ENCODE measurements at regions not wholly inside any gene's neighbourhood (a gene's known extent, or its start where the extent isn't known, plus 50 kb on each side); places are given as distances from the start of the nearest gene placed in this dataset.

DNA sequence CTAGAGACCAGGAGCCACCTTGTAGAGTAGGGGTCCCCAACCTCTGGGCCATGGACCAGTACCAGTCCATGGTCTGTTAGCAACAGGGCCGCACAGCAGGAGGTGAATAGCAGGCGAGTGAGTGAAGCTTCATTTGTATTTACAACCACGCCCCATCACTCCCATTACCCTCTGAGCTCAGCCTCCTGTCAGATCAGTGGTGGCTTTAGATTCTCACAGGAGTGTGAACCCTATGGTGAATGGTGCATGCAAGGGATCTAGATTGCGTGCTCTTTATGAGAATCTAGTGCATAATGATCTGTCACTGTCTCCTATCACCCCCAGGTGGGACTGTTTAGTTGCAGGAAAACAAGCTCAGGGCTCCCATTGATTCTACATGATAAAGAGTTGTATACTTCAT lies 303.6 kb downstream of the KCNRG start:
- no peak for DNase-seq (ENCODE audit: low read depth in 2 of 2)

- no peak for DNase-seq (ENCODE audit: low read depth in 2 of 2)
Observed at GRCh38 chr13:50319635-50320255, 304.5 kb downstream of the KCNRG start.

GRCh38 chr13:50320271-50320862 lies 305.1 kb downstream of the KCNRG start:
- DNase-seq (ENCODE audit: low read depth in 2 of 2), result no peak

GRCh38 chr13:50322006-50322405 lies 306.8 kb downstream of the KCNRG start:
- DNase-seq (ENCODE audit: low read depth in 2 of 2), result no peak

DNA sequence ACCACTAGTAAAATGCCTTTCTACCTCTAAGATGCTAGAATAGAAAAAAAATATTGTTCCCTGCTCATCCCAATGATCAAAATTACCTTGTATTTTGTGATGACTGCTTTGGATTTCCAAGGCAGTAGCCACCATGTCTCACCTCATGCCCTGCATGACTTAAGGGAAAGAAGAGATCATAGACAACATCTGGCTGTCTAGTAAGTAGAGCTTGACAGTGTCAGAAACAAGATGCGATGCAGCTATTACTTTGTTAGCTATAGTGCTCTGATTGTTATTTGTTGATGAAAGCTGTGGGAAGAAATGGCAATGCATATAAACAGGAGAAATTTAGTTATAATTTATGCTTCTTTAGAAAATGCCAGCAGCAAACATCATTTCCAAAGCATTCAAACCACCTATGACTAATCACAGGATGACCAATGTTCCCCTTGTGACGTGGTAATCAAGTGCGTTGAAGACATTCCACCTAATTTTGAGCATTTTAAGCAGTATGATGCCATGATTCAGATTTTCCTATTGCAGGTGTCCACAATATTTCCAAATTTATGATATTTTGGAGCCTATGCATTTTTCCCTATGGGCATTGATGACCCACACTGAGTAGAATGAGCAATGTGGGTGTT lies 308.3 kb downstream of the KCNRG start:
- no peak for DNase-seq (ENCODE audit: low read depth in 2 of 2)

- DNase-seq (ENCODE audit: low read depth in 2 of 2), result no peak
Observed at GRCh38 chr13:50326271-50326670, 311.0 kb downstream of the KCNRG start.

- no peak for DNase-seq (ENCODE audit: low read depth in 2 of 2)
Observed at GRCh38 chr13:50326811-50327210, 311.6 kb downstream of the KCNRG start.

DNA sequence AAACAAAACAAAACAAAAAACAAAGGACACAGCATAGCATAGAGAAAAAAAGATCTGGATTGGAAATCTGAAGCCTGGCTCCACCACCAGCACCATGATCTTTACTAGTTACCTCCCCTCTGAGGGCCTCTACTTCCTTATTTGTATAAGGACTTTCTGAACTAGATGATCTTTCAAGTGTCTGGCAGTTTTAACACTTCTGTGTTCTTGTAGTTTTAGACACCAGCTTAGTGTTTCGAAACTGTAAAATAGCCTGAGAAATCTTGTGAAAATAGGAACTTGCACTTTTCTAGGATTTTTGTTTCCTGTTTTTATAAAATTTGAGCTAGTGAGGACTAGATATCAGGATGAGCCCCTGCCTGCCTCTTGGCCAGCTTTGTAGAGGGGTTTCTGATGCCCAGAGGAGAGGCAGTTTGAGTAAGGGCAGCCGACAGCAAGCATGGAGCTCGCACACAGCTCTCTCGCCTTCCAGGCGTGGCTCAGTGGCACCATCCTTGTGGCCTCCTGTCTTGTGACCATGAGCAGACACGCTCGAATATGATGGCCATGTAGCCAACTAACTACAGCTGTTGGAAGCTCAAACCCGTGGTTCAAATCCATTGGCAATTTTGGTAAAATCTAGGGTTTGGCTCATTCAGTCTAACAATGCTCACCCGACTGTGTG lies 319.0 kb downstream of the KCNRG start:
- DNase-seq (ENCODE audit: low read depth in 2 of 2), result no peak

DNA sequence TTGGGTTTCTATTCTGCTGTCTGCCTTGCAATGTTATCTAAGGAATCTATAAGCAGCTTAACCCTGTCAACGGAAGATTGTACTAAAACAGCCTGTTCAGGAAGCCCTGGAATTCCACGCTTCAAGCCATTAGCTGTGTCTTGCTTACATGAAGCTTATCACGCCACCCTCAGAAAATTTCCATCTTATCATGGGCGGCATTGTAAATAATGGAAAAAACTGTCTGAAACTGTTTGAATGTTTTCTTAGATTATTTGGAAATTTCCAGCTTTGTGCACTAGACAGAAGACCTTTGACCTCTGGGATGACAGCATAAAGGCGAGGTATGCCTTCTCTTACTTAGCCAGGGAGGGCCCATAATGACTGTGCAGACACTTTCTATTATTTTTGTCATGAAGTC lies 319.7 kb downstream of the KCNRG start:
- DNase-seq (ENCODE audit: low read depth in 2 of 2), result no peak

- no peak for DNase-seq (ENCODE audit: low read depth in 2 of 2)
Observed at GRCh38 chr13:50339271-50339670, 324.0 kb downstream of the KCNRG start.

DNA sequence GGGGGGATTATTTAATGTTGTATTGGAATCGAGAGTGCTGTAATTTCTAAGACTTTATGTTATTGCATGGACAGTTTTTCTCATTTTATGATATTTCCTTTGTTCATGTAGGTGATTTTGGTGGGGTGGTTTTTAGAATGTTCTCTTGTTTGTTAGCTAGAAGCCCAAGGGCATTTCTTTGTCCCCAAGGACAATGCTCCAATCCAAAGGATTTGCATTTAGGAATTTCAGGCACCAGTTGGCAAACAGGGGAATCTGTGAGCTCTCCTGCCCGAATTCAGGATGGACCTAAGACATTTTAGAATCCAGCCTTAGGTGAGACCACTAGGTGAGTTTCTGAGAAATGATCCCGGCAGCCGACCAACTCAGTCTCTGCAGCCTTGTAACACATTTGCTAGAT lies 324.9 kb downstream of the KCNRG start:
- no peak for DNase-seq (ENCODE audit: low read depth in 2 of 2)

DNA sequence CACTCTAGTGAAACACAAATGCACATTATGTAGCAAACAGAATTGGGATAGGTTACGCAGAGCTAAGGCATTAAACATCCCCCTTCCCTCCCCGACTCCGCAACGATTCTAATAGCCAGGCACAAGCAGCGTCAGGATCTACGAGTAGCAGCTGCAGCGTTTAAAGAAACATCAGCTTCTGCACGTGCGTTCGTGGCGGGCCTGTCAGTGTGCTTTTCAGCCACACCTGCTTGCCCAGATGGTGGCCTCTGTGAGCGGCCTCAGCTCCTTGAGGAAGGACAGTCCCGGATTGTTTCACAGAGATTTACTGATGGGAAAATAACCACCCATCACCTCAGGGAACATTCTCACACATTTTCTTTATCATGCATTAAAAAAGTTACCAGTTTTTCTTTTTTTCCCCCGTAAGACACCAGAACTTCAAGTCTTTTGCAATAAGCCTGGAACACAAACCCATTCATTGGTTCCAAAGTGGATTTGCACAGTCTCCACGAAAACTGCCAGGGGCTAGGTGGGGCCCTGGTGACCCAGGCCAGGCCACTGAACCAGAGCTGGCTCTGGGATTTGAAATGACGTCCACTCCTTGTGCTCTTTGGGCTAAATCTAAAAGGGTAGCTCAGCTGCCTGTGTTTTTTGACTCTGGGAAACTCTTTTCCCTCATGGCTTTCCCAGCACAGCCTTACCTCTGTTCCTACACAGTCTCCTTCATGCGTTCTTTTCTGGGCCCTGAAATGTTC lies 325.5 kb downstream of the KCNRG start:
- no peak for DNase-seq (ENCODE audit: low read depth in 2 of 2)

GRCh38 chr13:50341526-50341925 lies 326.3 kb downstream of the KCNRG start:
- DNase-seq (ENCODE audit: low read depth in 2 of 2), result no peak

DNA sequence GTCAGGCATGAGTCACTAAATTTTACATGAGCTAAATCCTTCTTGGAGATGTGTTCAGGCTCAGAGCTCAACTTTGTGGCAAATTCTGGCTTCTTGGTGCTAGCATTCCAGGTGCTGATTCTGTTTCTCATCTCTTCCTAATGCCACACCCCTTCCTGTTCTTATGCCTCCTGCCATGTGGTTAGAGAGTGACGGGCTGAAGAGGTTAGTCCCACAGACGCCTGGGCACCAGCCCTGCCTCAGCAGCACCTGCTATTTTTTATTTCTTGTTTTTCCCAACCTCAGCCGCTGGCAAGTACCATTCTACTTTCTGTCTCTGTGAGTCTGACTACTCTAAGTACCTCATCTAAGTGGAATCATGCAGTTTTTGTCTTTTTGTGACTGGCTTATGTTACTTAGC lies 329.5 kb downstream of the KCNRG start:
- DNase-seq (ENCODE audit: low read depth in 2 of 2), result no peak

DNA sequence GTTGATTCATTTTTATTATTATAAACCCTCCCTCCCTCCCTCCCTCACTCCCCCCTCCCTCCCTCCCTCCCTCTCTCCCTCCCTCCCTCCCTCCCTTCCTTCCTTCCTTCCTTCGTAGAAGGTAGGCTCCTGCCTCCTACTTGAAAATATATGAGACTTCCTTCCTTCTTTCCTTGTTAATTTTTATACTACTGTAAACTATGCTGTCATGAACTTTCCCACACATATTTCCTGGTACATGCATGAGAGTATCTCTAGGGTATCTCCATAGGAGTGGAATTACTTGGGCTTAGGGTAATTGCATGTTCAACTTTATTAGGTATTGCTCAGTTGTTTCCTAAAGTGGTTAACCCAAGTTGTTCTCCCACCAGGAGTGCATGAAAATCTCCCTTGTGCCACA lies 330.6 kb downstream of the KCNRG start:
- DNase-seq (ENCODE audit: low read depth in 2 of 2), result no peak

GRCh38 chr13:50348371-50348770 lies 333.1 kb downstream of the KCNRG start:
- no peak for DNase-seq (ENCODE audit: low read depth in 2 of 2)

DNA sequence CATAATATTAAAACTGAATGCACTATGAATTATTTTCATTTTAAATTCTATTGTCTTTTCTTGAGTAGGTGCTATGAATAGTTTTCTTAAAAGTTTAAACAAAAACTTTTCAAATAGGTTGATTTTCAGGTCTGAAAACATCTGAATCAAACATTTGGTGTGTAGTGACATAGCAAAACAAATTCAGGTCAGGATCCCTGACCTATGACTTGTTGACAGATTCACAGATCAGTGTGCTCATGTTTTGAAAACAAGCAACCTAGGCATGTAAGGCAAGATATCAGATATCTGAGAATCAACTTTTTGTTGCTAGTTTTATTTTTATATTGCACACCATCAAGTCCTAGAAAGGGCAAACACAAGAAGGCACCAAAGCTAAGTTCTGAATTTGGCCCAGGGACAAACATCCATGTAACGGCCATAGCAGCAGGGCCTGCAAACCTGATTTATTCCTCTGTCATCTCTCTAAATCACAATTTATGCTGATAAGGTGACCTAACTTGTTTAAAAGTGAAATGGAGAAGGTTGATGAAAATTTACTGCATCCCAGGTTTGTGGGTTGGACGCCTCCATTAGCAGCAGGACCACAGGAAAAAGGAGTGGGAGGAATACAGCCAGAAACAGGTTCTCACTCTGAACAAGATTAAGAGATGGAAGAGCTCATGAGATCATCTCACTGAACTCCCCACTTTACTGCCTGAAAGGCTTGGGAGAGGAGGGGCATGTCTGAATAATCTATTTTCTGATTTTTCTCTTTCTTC lies 337.7 kb downstream of the KCNRG start:
- DNase-seq (ENCODE audit: low read depth in 2 of 2), result no peak

DNA sequence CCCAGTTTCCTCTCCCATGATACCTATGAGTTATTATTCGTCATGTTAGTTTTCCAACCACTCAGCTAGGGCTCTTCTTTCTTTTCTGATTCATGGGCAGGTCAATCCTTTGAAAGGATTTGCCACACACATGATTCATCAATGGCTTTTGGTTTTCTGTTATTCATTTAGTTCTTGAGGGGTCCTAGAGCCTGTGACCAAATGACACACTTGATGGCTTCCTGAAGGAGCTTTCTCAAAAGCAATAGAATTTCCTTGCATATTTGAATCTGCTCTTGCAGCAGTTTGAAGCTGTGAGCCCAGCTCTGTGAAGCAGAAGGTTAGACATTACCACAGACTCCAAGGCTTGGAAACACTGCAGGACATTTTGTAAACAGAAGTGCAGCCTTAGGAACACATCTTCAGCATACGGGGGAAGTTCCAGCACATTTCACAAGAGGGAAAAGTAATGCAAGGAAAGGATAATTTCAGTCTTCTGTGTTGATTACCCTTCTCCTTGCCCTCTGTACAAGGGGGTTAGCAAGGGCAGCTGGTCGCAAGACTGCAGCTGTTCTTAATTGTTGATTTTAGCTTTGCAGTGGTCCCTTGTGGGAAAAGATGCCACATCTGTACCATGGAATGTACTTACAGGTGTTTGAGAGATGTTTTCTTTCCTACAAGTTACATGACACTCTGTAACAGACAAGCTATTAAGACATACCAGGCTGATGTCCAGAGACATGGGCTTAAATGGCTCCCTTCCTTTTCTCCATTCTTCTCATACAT lies 338.6 kb downstream of the KCNRG start:
- DNase-seq (ENCODE audit: low read depth in 2 of 2), result no peak

- no peak for DNase-seq (ENCODE audit: low read depth in 2 of 2)
Observed at GRCh38 chr13:50355797-50356196, 340.6 kb downstream of the KCNRG start.

- DNase-seq (ENCODE audit: low read depth in 2 of 2), result no peak
Observed at GRCh38 chr13:50357136-50357535, 341.9 kb downstream of the KCNRG start.

DNA sequence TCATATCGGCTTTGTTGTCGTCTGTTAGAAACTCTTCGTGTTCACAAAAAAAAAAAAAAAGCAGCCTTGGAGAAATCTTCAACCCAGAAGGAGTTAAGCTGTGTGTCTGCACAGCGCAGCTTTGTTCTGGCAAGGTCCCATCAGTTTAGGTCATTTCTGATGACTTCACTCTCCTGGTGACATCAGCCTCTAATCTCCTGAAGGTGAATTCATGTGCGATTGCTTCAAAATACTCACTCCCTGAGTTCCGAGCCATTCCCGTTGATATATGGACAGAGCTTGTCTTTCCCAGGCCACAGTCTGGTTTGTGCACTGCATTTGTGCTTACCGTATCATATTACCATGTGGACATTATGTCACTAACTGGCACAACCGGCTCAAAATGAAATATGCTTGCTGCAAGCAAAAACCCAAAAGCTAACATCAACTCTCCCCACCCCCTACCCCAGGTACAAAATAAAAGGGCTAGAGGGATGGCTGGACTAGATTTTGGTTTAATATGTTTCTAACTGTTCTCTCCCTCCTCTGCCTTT lies 342.4 kb downstream of the KCNRG start:
- no peak for DNase-seq (ENCODE audit: low read depth in 2 of 2)

All from activated CD8-positive, alpha-beta memory T cell treated with anti-CD3 and anti-CD28 coated beads for 4 hours (primary cell).